ENCODE measurements at regions not wholly inside any gene's neighbourhood (a gene's known extent, or its start where the extent isn't known, plus 50 kb on each side); places are given as distances from the start of the nearest gene placed in this dataset.
"Not testable (repeated sequence)": the region's sequence is repeated elsewhere in the genome, so short reads cannot be mapped to it uniquely, and the experiment has no call there.

DNA sequence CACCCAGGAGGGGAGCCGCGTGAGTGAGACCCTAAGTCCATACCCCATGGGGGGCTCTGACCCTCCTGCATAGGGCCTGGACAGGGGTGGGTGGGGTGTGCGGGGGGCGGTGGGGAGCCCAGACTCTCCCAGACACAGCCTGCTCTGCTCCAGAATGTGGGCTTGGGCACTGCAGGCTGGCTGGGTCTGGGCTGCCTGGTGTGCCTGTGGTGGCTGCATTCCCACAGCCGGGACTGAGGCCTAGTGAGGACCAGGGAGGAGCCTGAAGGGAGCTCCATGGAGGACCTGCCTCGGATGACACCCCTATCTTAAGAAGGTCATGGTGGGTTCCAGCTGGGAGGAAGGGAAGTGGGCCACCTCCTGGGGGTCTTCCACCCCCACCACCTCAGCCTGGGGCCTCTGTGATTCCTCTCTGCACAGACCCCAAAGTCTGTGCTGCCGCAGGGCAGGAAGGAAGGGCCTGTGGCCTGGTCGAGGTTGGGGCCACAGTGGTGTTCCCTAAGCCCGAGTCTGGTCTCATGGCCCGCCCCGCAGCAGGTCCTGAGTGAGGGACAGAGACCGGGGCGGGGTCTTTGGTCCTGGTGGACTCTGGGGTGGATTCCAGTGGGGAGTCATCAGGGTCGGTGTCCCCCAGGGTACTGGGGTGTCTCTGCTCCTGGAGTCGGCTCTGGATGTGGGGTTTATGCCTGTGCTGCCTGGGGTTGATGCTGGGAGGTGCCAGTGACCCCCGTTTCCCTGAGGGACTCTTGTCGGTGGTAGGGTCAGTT is 392.3 kb downstream of the TMEM121 start:
- Histone ChIP-seq H3K9me3 (ENCODE audit: low read depth) (no peaks in the 10 kb centered on the region), H3K36me3 (no peaks in the 10 kb centered on the region), H3K27ac (no peak overlapping the region), H3K4me1 (ENCODE audit: low read depth) (no peaks in the 10 kb centered on the region), H3K4me3 (no peak overlapping the region), H3K27me3 (no peaks in the 10 kb centered on the region)
- DNase-seq (ENCODE audit: low read depth in 1 of 2, low spot score in 1 of 2): no peak
- TF ChIP-seq, protein P1, sequence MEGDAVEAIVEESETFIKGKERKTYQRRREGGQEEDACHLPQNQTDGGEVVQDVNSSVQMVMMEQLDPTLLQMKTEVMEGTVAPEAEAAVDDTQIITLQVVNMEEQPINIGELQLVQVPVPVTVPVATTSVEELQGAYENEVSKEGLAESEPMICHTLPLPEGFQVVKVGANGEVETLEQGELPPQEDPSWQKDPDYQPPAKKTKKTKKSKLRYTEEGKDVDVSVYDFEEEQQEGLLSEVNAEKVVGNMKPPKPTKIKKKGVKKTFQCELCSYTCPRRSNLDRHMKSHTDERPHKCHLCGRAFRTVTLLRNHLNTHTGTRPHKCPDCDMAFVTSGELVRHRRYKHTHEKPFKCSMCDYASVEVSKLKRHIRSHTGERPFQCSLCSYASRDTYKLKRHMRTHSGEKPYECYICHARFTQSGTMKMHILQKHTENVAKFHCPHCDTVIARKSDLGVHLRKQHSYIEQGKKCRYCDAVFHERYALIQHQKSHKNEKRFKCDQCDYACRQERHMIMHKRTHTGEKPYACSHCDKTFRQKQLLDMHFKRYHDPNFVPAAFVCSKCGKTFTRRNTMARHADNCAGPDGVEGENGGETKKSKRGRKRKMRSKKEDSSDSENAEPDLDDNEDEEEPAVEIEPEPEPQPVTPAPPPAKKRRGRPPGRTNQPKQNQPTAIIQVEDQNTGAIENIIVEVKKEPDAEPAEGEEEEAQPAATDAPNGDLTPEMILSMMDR (IDR thresholded peaks at IDR 0.05; ENCODE audit: low read depth, low read length): no peak

DNA sequence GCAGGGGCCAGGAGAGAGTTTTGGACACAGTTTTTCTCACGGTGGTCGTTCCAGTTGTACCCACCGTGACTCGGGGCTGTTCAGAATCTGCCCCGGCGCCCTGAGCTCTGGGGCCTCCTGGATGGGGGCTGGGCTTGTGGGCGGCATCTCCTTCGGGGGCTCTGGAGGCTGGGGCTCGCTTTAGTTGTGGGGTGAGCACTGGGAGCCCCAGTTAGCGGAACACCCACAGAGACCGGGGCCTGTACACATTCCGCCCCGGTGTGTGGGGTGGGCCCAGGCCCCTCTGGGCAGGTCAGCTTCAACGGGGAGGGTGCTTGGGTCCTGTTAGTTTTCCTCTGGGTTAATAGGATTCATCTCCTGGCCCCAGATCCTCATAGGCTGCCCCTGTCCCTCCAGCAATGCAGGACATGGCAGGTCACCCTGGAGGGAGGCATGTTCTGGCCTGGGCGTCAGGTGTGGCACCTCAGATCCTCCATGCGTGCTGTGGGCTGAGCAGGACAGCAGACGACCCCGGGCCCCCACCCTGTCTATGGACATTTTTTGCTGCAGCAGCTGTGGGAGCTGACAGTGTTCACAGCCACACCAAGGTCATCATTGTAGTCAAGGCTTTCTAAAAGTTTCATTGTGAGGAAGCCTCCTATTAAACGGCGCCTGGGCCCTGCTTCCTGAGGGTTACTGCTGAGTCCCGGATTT is 393.2 kb downstream of the TMEM121 start:
- no peak for DNase-seq (ENCODE audit: low read depth in 1 of 2, low spot score in 1 of 2)
- Histone ChIP-seq H3K4me1 (ENCODE audit: low read depth) (no peaks in the 10 kb centered on the region), H3K4me3 (no peak overlapping the region), H3K36me3 (no peaks in the 10 kb centered on the region), H3K27ac (no peak overlapping the region), H3K27me3 (no peaks in the 10 kb centered on the region), H3K9me3 (ENCODE audit: low read depth) (no peaks in the 10 kb centered on the region)
- TF ChIP-seq, protein P1 (IDR thresholded peaks at IDR 0.05; ENCODE audit: low read depth, low read length): no peak

DNA sequence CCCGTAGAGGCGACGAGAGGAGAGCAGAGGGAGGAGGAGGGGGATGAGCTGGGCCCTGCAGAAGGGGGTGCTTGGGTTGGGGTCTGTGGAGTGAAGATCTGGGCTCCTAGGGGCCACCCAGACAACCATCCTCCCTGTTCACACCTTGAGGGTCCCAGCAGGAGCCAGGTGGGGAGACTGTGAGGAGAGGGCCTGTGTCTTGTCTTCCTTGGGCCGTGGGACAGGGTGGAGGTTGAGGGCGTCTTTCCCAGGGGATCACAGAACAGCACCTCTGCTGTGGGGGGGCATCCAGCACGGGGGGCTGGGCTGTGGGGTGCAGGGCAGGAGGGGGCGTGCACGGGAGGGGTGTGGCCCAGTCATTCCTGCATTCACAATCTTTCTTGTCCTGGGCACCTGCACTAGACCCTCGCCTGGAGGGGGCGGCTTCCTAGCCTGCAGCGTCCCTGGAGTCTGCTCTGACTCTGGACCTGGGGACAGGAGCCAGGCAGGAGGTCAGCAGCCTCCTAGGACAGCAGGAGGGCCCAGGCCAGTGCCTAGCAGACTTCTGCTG is 393.8 kb downstream of the TMEM121 start:
- H3K4me1 ChIP-seq (ENCODE audit: low read depth); DNase-seq (ENCODE audit: low read depth in 1 of 2, low spot score in 1 of 2); H3K27me3 ChIP-seq; H3K27ac ChIP-seq; H3K36me3 ChIP-seq; H3K4me3 ChIP-seq; H3K9me3 ChIP-seq (ENCODE audit: low read depth): not testable (repeated sequence)

DNA sequence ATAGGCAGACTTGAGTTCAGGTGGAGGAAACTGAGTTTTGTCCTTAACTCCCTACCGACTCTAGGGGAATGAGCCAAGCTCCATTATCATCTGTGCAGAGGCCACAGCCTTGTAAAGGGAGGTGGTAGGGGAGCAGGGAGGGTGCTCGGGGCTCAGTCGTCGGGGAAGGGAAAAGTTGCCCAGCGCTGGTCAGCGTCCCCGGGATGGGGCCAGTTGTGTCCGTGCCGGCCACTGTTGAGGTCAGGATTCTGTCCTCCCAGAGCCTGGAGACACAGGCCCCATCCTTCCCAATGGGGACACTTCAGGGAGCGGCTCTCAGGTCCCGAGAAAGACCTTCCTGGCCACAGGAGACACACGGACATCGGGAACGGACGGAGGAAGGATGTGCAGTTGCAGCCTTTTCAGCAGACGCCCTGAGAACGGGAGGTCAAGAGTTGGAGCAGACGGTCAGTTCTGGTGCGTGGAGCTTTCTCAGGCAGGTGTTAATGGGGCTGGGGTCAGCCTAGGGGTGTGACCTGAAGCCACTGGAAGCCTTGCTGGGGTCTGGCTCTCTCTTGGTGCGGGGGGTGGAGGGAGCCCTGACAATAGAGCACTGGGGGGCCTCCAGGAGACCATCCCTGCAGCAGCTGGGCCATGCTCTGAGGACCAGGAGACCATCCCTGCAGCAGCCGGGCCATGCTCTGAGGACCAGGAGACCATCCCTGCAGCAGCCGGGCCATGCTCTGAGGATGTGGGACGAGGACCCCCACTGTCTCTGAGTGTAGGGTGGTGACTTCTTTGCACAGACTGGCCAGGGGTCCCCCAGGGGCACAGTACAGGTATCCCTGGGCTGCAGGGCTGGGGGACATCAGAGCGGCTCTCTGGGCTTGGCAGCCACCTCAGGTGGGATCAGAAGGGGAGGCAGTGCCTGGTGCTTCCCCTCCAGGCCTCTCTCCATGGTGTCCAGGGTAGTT is 394.7 kb downstream of the TMEM121 start:
- H3K36me3 ChIP-seq; H3K27ac ChIP-seq; DNase-seq (ENCODE audit: low read depth in 1 of 2, low spot score in 1 of 2); H3K4me3 ChIP-seq; H3K9me3 ChIP-seq (ENCODE audit: low read depth); H3K27me3 ChIP-seq; H3K4me1 ChIP-seq (ENCODE audit: low read depth): not testable (repeated sequence)

DNA sequence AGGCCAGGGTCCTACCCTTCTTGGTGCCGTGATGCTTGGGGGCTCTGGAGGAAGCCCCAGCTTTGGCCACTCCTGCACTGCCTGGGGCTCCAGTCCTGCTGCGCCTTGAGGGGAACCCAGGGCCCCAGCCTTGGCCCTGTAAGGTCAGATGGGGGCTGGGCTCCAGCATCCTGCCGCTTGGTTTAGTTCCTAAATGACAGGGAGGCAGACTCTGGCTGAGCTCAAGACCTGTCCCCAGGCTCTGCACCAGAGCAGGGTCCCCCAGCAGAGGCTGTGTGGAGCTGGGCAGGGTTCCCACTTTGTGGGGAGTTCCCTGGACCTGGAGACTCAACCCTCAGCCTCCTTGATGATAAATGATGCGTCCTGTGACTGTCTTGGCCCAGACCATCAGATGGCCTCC is 395.4 kb downstream of the TMEM121 start:
- not testable (repeated sequence) for H3K4me1 ChIP-seq (ENCODE audit: low read depth); H3K4me3 ChIP-seq; H3K27ac ChIP-seq; H3K9me3 ChIP-seq (ENCODE audit: low read depth); H3K36me3 ChIP-seq; H3K27me3 ChIP-seq; DNase-seq (ENCODE audit: low read depth in 1 of 2, low spot score in 1 of 2)

DNA sequence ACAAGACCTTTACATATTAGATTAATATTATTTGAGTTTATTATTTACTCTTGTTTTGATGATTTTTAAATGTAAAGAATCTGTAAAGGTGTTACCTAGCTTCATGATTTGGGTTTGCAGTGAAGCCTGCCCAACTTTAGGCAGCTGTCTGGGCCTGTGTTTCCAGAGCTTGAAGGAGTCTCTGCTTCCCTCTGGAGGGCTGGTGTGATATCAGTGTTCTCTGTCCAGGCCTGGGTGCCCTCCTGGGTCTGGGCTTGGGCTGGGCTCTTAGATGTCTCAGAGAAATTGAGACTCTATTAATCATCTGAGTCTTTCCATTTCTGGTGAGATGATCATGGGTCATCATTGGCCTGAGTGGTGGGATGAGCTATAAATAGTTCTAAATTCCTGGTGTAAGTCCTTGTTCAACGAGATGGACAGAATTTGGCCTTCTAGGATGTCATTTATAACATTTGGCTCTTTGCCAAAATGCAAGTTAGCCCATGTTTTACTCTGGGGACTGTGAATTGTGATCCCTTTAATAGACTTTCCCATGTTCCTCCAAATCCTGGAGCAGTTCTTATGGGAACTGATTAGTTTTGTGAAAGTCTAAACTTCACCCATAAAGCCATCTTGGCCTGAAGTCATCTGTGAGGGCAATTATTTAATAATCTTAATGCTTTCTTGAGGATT is 397.3 kb downstream of the TMEM121 start:
- H3K27ac ChIP-seq; H3K36me3 ChIP-seq; H3K27me3 ChIP-seq; H3K9me3 ChIP-seq (ENCODE audit: low read depth); DNase-seq (ENCODE audit: low read depth in 1 of 2, low spot score in 1 of 2); H3K4me3 ChIP-seq; H3K4me1 ChIP-seq (ENCODE audit: low read depth): not testable (repeated sequence)

DNA sequence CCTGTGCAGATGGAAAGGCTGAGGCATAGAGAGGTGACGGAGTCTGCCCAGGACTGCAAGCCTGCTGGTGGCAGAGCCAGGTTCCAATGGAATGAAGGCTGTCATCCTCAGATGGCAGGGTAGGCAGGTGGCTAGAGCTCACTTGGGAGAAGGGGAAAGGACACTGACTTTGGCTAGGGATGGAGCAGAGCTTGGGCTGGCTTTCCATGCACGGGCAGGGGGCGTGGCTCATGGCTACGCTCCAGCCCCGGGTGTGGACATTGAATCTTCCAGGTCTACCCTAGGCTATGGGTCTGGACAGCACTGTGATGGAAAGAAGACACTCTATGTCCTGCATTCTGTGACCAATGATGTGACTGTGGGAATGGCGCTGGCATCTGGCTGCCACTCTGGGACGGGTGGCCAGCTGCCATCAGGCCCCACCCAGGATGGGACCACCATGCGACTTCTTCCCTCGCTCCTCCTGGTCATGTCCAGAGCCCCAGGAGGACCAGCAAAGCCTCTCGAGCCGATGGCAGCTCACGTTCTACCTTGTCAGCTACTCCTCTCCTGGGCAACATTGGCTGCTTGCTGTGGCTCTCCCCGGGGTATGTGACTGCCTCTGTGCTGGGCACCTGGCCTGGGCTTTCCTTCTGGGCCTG is 398.7 kb downstream of the TMEM121 start:
- TF ChIP-seq, protein P1 (IDR thresholded peaks at IDR 0.05; ENCODE audit: low read depth, low read length): no peak
- Histone ChIP-seq H3K36me3 (no peaks in the 10 kb centered on the region), H3K9me3 (ENCODE audit: low read depth) (no peaks in the 10 kb centered on the region), H3K4me3 (no peak overlapping the region), H3K27ac (no peak overlapping the region), H3K4me1 (ENCODE audit: low read depth) (no peaks in the 10 kb centered on the region), H3K27me3 (no peaks in the 10 kb centered on the region)
- DNase-seq (ENCODE audit: low read depth in 1 of 2, low spot score in 1 of 2): no peak
